Tibial artery (tissue), 4 donors: ENCODE measurements at regions not wholly inside any gene's neighbourhood (a gene's known extent, or its start where the extent isn't known, plus 50 kb on each side); places are given as distances from the start of the nearest gene placed in this dataset.

ENCODE experiments used
- DNase-seq, 2 donors: peaks; one replicate each; pipeline ENCODE4 v3.0.0-alpha.2; 2019
- H3K27ac ChIP-seq, 2 donors: fragments of 200-600 bp; sonication (generic) in 1 of 2; 1 replicate in 1 of 2; 2 replicates in 1 of 2; pipeline ENCODE4 v1.5.1; 2018 to 2019; ENCODE audit warnings: mild to moderate bottlenecking in 1 of 2
- H3K27me3 ChIP-seq, 2 donors: fragments of 200-600 bp; sonication (generic) in 1 of 2; one replicate each; pipeline versions ENCODE4 v1.5.1 to v1.6.0; 2016 to 2019
- H3K36me3 ChIP-seq, 3 donors: fragments of 200-600 bp; sonication (generic) in 2 of 3; one replicate each; pipeline ENCODE4 v1.5.1; 2016 to 2019; ENCODE audit warnings: mild to moderate bottlenecking in 2 of 3
- H3K4me1 ChIP-seq, 4 donors: fragments of 200-600 bp; sonication (generic) in 2 of 4; 1 replicate in 3 of 4; 2 replicates in 1 of 4; pipeline ENCODE4 v1.5.1; 2016 to 2019
- H3K4me3 ChIP-seq, 2 donors: fragments of 200-600 bp; sonication (generic) in 1 of 2; 1 replicate in 1 of 2; 2 replicates in 1 of 2; pipeline ENCODE4 v1.5.1; 2018 to 2019; ENCODE audit warnings: mild to moderate bottlenecking in 2 of 2
- H3K9me3 ChIP-seq, 3 donors: fragments of 200-600 bp; sonication (generic) in 1 of 3; one replicate each; pipeline ENCODE4 v1.5.1; 2016 to 2019
- intact Hi-C: fragments of 100-400 bp; cut with DNase I; formaldehyde crosslinking; loops from one replicate; pipeline ENCODE4 v1.15.0; 2023; ENCODE audit warnings: low total_unique reads
- TF ChIP-seq, protein P1 (sequence below), 2 experiments: fragments of 200-600 bp in 1 of 2; fragments of 450-650 bp in 1 of 2; IDR thresholded peaks; one replicate each; pipeline ENCODE4 v1.5.1; 2017 to 2019; ENCODE audit warnings: antibody characterized with exemption in 2 of 2, mild to moderate bottlenecking in 1 of 2, moderate library complexity in 1 of 2

GRCh38 chr12:18168016-18168415, 78.0 kb upstream of the RERGL start:
- Histone ChIP-seq H3K36me3 (no peaks in the 10 kb centered on the region), H3K27me3 (no peaks in the 10 kb centered on the region), H3K9me3 (peaks cover 0 to 4% (median 0%) of the 10 kb centered on the region in 3 donors), H3K27ac (no peak overlapping the region), H3K4me1 (no peaks in the 10 kb centered on the region), H3K4me3 (no peak overlapping the region)
- TF ChIP-seq, protein P1, sequence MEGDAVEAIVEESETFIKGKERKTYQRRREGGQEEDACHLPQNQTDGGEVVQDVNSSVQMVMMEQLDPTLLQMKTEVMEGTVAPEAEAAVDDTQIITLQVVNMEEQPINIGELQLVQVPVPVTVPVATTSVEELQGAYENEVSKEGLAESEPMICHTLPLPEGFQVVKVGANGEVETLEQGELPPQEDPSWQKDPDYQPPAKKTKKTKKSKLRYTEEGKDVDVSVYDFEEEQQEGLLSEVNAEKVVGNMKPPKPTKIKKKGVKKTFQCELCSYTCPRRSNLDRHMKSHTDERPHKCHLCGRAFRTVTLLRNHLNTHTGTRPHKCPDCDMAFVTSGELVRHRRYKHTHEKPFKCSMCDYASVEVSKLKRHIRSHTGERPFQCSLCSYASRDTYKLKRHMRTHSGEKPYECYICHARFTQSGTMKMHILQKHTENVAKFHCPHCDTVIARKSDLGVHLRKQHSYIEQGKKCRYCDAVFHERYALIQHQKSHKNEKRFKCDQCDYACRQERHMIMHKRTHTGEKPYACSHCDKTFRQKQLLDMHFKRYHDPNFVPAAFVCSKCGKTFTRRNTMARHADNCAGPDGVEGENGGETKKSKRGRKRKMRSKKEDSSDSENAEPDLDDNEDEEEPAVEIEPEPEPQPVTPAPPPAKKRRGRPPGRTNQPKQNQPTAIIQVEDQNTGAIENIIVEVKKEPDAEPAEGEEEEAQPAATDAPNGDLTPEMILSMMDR (IDR thresholded peaks at IDR 0.05) = no peak
- intact Hi-C loops = no loop called here
- DNase-seq = no peak

GRCh38 chr12:18165889-18166288, 75.9 kb upstream of the RERGL start:
- TF ChIP-seq, protein P1 (IDR thresholded peaks at IDR 0.05) = no peak
- Histone ChIP-seq H3K4me3 (no peak overlapping the region), H3K27me3 (no peaks in the 10 kb centered on the region), H3K4me1 (no peaks in the 10 kb centered on the region), H3K36me3 (no peaks in the 10 kb centered on the region), H3K27ac (no peak overlapping the region), H3K9me3 (no peaks in the 10 kb centered on the region)
- no peak for DNase-seq
- intact Hi-C loops = no loop called here

- no peaks in the 10 kb centered on the region for H3K36me3 ChIP-seq
- DNase-seq = no peak
- no peaks in the 10 kb centered on the region for H3K9me3 ChIP-seq
- no peak overlapping the region for H3K27ac ChIP-seq
- no peaks in the 10 kb centered on the region for H3K4me1 ChIP-seq
- TF ChIP-seq, protein P1 (IDR thresholded peaks at IDR 0.05) = no peak
- no peaks in the 10 kb centered on the region for H3K27me3 ChIP-seq
- H3K4me3 ChIP-seq = no peak overlapping the region
- intact Hi-C loops = no loop called here
These were observed 75.5 kb upstream of the RERGL start for GRCh38 chr12:18165422-18165871.

GRCh38 chr12:18160901-18161300, 70.9 kb upstream of the RERGL start:
- no peaks in the 10 kb centered on the region for H3K27me3 ChIP-seq
- intact Hi-C loops = no loop called here
- no peak overlapping the region for H3K4me3 ChIP-seq
- H3K9me3 ChIP-seq = peaks cover 0 to 3% (median 0%) of the 10 kb centered on the region in 3 donors
- no peaks in the 10 kb centered on the region for H3K4me1 ChIP-seq
- DNase-seq = no peak
- no peak overlapping the region for H3K27ac ChIP-seq
- no peaks in the 10 kb centered on the region for H3K36me3 ChIP-seq
- TF ChIP-seq, protein P1 (IDR thresholded peaks at IDR 0.05) = no peak

DNA sequence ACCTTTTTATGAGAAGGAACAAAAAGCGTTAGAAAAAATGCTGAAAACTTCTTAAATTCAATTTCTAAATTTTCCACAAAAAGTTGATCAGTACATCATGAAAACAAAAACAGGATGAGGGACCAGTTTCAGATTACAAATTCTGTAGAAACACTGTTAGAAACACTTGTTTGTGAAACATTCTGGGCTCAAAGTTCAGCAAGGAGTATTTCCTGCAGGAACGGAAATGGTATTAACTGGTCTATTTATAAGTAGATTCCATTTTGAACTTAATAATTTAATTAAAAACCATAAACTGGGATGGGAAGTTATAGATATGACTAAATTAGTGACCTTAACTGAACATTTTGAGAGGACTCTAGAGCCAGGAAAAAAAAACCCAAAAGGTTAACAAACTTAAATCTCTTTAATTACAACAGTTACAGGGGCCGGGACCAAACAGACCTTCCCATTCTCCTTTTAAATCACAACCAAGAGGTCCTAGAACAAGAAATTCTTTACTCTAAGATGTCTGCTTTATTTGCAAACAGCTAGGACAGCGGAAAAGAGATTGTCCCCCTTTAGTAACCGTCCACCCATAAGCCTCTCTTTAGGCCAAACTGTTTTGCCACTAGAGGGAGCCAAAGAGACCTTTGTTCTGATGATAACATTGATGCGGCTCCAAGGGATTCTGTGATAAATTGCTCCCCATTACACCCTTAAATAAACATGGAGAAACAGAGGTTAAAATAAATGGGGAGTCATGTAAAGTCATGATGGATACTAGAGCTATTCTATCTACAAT, 69.0 kb upstream of the RERGL start:
- Histone ChIP-seq H3K36me3 (no peaks in the 10 kb centered on the region), H3K4me1 (no peaks in the 10 kb centered on the region), H3K9me3 (peaks cover 0 to 6% (median 5%) of the 10 kb centered on the region in 3 donors), H3K27ac (no peak overlapping the region), H3K27me3 (no peaks in the 10 kb centered on the region), H3K4me3 (no peak overlapping the region)
- TF ChIP-seq, protein P1 (IDR thresholded peaks at IDR 0.05) = peak in 1 of 2 experiments; percentile 29
- no peak for DNase-seq
- intact Hi-C loops = no loop called here
